Right lobe of liver (tissue), 4 donors: ENCODE measurements at regions not wholly inside any gene's neighbourhood (a gene's known extent, or its start where the extent isn't known, plus 50 kb on each side); places are given as distances from the start of the nearest gene placed in this dataset.

Experiments
- POLR2A ChIP-seq: fragments of 450-650 bp; IDR thresholded peaks from one replicate; pipeline ENCODE4 v1.6.1; 2017; ENCODE audit warnings: antibody characterized with exemption, mild to moderate bottlenecking
- TF ChIP-seq, protein P1 (sequence below), 4 donors: fragments of 200-600 bp in 3 of 4; fragments of 450-650 bp in 1 of 4; IDR thresholded peaks; one replicate each; pipeline versions ENCODE4 v1.5.1 to v1.8.0; 2016 to 2022; ENCODE audit warnings: antibody characterized with exemption in 4 of 4, mild to moderate bottlenecking in 2 of 4
- donor health status: DM: no; HTN: no; CAD: no.
- donor health status: DM: no; HTN: no; CAD: no.
- donor health status: DM: no; HTN: yes; CAD: no.

DNA sequence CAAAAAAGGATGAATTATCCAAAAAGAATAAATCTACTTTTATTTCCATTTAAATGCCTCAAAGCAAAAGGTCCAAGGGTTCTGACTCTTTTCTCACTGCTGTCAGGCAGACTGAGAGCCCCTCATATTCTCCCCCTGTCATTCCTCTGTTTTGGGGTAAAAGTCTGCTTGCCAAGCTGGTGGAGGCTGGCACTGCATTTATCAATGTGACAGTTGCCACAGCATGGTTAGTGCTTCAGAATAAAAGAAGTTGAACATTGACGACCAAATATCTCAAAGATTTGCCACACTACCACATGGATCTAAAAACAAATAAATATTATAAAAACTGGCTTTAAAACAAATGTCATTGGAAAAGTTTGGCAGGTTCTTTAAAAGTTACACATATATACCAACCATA, 89.2 kb upstream of the SNRK start:
- TF ChIP-seq, protein P1, sequence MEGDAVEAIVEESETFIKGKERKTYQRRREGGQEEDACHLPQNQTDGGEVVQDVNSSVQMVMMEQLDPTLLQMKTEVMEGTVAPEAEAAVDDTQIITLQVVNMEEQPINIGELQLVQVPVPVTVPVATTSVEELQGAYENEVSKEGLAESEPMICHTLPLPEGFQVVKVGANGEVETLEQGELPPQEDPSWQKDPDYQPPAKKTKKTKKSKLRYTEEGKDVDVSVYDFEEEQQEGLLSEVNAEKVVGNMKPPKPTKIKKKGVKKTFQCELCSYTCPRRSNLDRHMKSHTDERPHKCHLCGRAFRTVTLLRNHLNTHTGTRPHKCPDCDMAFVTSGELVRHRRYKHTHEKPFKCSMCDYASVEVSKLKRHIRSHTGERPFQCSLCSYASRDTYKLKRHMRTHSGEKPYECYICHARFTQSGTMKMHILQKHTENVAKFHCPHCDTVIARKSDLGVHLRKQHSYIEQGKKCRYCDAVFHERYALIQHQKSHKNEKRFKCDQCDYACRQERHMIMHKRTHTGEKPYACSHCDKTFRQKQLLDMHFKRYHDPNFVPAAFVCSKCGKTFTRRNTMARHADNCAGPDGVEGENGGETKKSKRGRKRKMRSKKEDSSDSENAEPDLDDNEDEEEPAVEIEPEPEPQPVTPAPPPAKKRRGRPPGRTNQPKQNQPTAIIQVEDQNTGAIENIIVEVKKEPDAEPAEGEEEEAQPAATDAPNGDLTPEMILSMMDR (IDR thresholded peaks at IDR 0.05) = no peak
- no peak for TF ChIP-seq POLR2A
